ENCODE measurements at regions not wholly inside any gene's neighbourhood (a gene's known extent, or its start where the extent isn't known, plus 50 kb on each side); places are given as distances from the start of the nearest gene placed in this dataset.
"Not testable (repeated sequence)": the region's sequence is repeated elsewhere in the genome, so short reads cannot be mapped to it uniquely, and the experiment has no call there.

- no peak for DNase-seq
These were observed 583.9 kb downstream of the NTRK3 start for GRCh38 chr15:87672309-87673288.

- no peak for DNase-seq
These were observed 585.2 kb downstream of the NTRK3 start for GRCh38 chr15:87671289-87671688.

- no peak for DNase-seq
These were observed 586.7 kb downstream of the NTRK3 start for GRCh38 chr15:87669846-87670245.

GRCh38 chr15:87668768-87669564 lies 587.6 kb downstream of the NTRK3 start:
- DNase-seq, result not testable (repeated sequence)

GRCh38 chr15:87667643-87668042 lies 588.9 kb downstream of the NTRK3 start:
- no peak for DNase-seq

GRCh38 chr15:87662575-87662974 lies 594.0 kb downstream of the NTRK3 start:
- DNase-seq, result no peak

DNA sequence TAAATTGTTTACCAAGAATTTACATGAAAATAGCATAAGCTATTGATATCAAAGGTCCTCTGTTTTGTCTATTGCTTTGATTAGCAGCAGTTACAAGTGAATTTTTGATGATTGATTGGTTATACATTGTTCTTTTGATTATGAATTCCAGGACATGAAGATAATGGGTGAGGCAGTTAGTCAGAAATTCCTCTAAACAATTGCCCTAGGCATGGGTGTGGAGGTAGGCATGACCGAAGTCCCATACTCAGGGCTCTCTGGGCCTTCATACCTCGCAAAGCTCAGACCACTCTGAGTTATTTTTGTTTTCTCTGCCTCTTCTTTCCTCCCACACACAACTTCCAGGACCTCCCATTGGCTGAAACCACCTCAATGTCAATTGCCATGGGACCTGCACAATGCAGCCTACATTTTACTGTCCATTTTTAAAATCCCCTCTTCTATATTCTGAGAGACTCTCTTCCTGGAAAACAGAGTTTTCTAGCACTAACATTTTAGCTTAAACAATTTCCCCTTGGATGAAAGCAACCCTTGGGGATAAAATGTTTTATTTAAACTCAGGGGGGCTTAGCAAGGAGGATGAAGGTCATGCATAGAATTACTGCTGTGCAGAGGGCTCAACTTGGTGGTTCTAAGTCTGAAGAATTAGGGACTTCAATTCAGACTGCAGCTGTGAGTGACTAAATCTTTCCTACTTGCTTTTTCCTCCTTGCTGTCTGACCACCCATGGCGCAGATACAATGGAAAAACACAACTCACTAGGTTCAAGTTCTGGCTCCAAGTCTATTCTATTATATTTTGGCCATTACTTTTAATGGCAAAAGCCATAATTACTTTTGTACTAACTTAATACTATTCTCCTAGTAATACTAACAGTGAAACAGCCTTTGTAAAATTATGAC lies 594.8 kb downstream of the NTRK3 start:
- DNase-seq, result no peak

- no peak for DNase-seq
These were observed 596.0 kb downstream of the NTRK3 start for GRCh38 chr15:87660251-87661129.

- no peak for DNase-seq
These were observed 600.2 kb downstream of the NTRK3 start for GRCh38 chr15:87656372-87656771.

DNA sequence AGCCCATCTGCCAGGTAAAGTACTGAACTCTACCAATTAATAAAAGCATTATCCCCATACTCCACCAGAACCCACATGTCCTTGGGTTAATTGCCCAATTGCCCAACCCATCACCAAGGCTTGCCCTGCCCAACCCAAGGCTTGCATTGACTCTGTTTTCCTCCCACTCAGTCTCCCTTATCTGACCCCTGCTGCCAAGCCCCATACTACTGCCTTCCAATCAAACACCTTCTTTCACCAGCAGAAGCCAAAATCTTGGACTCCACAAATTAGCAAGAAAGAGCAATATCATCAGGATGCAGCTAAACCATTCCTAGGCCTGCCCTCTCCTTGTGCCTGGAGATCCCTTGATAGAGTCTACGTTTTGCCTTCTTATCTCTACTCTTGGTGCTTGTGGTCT lies 602.9 kb downstream of the NTRK3 start:
- DNase-seq, result no peak

DNA sequence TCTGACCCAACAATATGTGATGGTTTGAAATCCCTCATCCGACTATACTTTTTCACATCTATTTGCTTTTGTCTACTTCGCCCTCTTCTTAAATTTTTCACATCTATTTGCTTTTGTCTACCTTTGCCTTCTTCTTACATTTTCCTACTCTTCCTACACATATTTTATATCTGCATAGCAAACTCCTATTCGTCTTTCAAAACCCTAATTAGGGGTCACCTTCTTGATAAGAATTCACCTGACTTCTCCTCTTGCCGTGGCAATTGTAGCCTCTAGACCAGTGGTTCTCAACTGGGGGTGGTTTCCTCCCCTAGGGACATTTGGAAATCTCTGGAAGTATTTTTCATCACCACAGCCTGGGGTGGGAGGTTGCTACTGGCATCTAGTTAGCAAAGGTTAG lies 607.4 kb downstream of the NTRK3 start:
- DNase-seq, result no peak

- DNase-seq, result no peak
These were observed 608.3 kb downstream of the NTRK3 start for GRCh38 chr15:87648278-87648677.

- DNase-seq, result no peak
These were observed 610.8 kb downstream of the NTRK3 start for GRCh38 chr15:87645723-87646122.

GRCh38 chr15:87642997-87643396 lies 613.5 kb downstream of the NTRK3 start:
- DNase-seq, result not testable (repeated sequence)

DNA sequence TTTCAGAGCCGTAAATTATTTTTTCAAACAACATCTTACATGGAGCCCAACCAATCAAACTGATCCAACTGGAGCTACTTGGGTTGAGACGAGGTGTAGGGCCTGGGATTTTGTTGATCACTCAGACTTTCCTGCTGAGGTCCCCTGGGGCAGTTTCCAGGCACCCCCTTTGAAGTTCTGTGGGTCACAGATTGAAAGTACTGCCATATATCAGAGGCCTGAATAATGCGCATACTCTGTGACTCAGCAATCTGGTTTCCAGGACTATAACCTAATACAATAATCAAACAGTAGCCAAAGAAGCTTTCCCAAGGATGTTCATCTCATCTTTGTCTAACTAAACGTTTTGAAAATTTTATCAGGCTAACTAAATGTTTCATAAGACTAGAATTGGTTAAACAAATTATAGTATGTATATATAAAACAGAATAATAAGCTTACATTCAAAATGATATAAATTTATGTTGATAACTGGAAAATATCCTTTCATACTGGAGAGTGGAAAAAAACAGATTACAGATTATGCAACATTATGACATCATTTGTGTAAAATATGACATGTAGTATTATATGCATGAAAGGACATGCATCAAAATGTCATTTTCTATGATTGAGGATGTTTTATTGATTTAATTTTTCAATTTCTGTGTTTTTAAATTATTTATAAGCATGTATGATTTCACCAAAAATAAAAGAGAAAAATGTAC lies 617.1 kb downstream of the NTRK3 start:
- no peak for DNase-seq

GRCh38 chr15:87638554-87639083 lies 617.9 kb downstream of the NTRK3 start:
- DNase-seq, result no peak

DNA sequence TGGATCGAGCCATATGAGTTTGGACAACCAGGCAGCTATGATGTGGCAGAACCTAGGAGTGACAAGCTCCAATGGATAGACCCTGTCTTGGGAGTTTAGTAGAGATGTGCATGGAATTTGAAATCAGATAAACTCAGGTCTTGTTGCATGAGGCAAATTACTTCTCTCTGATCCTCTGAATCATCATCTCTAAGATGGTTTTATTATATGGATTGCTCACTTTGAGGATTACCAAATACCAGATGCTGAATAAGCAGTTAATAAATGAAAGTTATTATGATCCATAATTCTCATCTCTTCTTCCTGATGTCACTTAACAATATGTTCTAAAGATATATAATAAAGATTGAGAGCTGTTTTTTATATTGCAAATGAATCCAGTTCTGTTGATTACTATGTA lies 622.2 kb downstream of the NTRK3 start:
- DNase-seq, result no peak

- no peak for DNase-seq
These were observed 623.0 kb downstream of the NTRK3 start for GRCh38 chr15:87633525-87633924.

DNA sequence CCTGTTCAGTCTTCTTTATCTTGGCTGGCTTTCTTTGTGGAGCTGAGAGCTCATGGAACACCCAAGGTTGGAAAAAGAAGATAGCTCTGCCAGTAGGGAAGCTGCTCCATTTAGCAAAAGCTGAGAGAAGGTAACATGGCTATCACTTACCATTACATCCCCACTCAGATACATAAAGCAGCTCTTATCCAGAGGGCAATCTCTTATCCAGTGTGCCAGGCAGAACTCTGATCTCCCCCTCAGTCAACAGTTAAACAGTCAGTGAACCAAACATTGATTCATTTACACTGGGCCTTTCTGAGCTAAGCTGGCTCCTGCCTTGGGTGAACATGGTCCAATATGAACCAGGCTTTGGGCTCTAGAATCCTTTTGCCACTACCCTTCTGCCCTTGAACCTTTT lies 624.2 kb downstream of the NTRK3 start:
- DNase-seq, result no peak

DNA sequence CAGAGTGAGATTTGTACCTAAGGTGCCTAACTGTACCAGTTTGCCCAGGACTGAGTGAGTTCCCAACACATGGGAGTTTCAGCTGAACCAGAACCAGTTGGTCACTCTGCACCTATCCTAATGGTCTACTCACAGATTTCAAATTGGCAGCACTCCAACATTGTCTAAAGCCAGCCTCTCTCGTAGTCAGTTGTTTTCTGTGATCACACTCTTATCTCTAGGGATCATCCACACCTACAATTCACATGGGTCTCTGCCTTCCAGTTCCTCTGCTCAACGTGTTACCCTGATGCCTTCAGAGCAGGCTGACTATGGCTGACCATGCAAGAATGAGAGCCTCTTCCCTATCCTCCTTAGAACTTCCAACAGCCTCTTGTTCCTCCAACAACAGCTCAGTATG lies 624.8 kb downstream of the NTRK3 start:
- no peak for DNase-seq

GRCh38 chr15:87631093-87631492 lies 625.4 kb downstream of the NTRK3 start:
- no peak for DNase-seq
